GM20431 (cell line): ENCODE measurements at regions not wholly inside any gene's neighbourhood (a gene's known extent, or its start where the extent isn't known, plus 50 kb on each side); places are given as distances from the start of the nearest gene placed in this dataset.
"Not testable (repeated sequence)": the region's sequence is repeated elsewhere in the genome, so short reads cannot be mapped to it uniquely, and the experiment has no call there.

ENCODE experiments used
- in situ Hi-C: fragments of 300-500 bp; cut with MseI, MboI; formaldehyde crosslinking; loops from one replicate; pipeline ENCODE4 v1.15.0; 2020; ENCODE audit warnings: low sequenced_read_pairs; ENCODE audit not compliant: unreplicated experiment

GRCh38 chr2:163138947-163139346 is 300.4 kb upstream of the KCNH7 start:
- in situ Hi-C loops: loop anchor here (25.0 kb wide), 1 partner anchor 252 kb away; no protein-coding TSS in a partner anchor

- in situ Hi-C loops: loop anchor here (25.0 kb wide), 1 partner anchor 248 kb away; no protein-coding TSS in a partner anchor
These were observed 296.7 kb upstream of the KCNH7 start for GRCh38 chr2:163135256-163135655.

GRCh38 chr2:163133602-163134001 is 295.0 kb upstream of the KCNH7 start:
- in situ Hi-C loops: loop anchor here (25.0 kb wide), 1 partner anchor 246 kb away; no protein-coding TSS in a partner anchor

- in situ Hi-C loops: loop anchor here (25.0 kb wide), 1 partner anchor 246 kb away; no protein-coding TSS in a partner anchor
These were observed 294.3 kb upstream of the KCNH7 start for GRCh38 chr2:163132850-163133249.

GRCh38 chr2:163132207-163132606 is 293.6 kb upstream of the KCNH7 start:
- in situ Hi-C loops: loop anchor here (25.0 kb wide), 1 partner anchor 245 kb away; no protein-coding TSS in a partner anchor

GRCh38 chr2:163123526-163123925 is 285.0 kb upstream of the KCNH7 start:
- in situ Hi-C loops: no loop called here

- in situ Hi-C loops: no loop called here
These were observed 283.7 kb upstream of the KCNH7 start for GRCh38 chr2:163122257-163122656.

- in situ Hi-C loops: no loop called here
These were observed 282.9 kb upstream of the KCNH7 start for GRCh38 chr2:163121483-163121882.

- in situ Hi-C loops: no loop called here
These were observed 281.4 kb upstream of the KCNH7 start for GRCh38 chr2:163119966-163120365.

GRCh38 chr2:163086940-163087339 is 248.4 kb upstream of the KCNH7 start:
- in situ Hi-C loops: no loop called here

GRCh38 chr2:163085366-163086024 is 246.9 kb upstream of the KCNH7 start:
- in situ Hi-C loops: not testable (repeated sequence)

GRCh38 chr2:163081754-163082153 is 243.2 kb upstream of the KCNH7 start:
- in situ Hi-C loops: no loop called here

- in situ Hi-C loops: no loop called here
These were observed 238.7 kb upstream of the KCNH7 start for GRCh38 chr2:163077241-163077640.

GRCh38 chr2:163066085-163066484 is 227.5 kb upstream of the KCNH7 start:
- in situ Hi-C loops: no loop called here

GRCh38 chr2:163062524-163062923 is 224.0 kb upstream of the KCNH7 start:
- in situ Hi-C loops: no loop called here

- in situ Hi-C loops: no loop called here
These were observed 208.0 kb upstream of the KCNH7 start for GRCh38 chr2:163046615-163047014.

GRCh38 chr2:163045830-163046229 is 207.3 kb upstream of the KCNH7 start:
- in situ Hi-C loops: no loop called here

GRCh38 chr2:163044114-163044513 is 205.5 kb upstream of the KCNH7 start:
- in situ Hi-C loops: no loop called here

GRCh38 chr2:163043201-163043600 is 204.6 kb upstream of the KCNH7 start:
- in situ Hi-C loops: no loop called here

GRCh38 chr2:163039266-163039665 is 200.7 kb upstream of the KCNH7 start:
- in situ Hi-C loops: no loop called here

GRCh38 chr2:163028807-163029206 is 190.2 kb upstream of the KCNH7 start:
- in situ Hi-C loops: no loop called here
